Liver (tissue), 8 donors: ENCODE measurements at regions not wholly inside any gene's neighbourhood (a gene's known extent, or its start where the extent isn't known, plus 50 kb on each side); places are given as distances from the start of the nearest gene placed in this dataset.

Source experiments
- DNase-seq: peaks from one replicate; pipeline ENCODE4 v3.0.0-alpha.2; 2017; ENCODE audit warnings: low spot score
- H3K27ac ChIP-seq, 2 donors: one replicate each; pipeline ENCODE4 v1.7.0; 2013; ENCODE audit warnings: inconsistent platforms in 2 of 2, low read length in 2 of 2, control low read depth in 1 of 2, low read depth in 1 of 2, mild to moderate bottlenecking in 1 of 2
- H3K27me3 ChIP-seq, 4 donors: one replicate each; pipeline versions ENCODE4 v1.6.1 to v1.7.0; 2013; ENCODE audit warnings: low read length in 3 of 4, inconsistent platforms in 1 of 4, mild to moderate bottlenecking in 1 of 4, moderate library complexity in 1 of 4; ENCODE audit not compliant: control insufficient read depth in 4 of 4, insufficient read depth in 4 of 4
- H3K36me3 ChIP-seq, 4 donors: one replicate each; pipeline versions ENCODE4 v1.6.1 to v1.7.0; 2013; ENCODE audit warnings: low read length in 3 of 4, mild to moderate bottlenecking in 3 of 4, low read depth in 1 of 4, moderate library complexity in 1 of 4; ENCODE audit not compliant: control insufficient read depth in 4 of 4, insufficient read depth in 3 of 4
- H3K4me1 ChIP-seq, 4 donors: one replicate each; pipeline versions ENCODE4 v1.6.1 to v1.7.0; 2013; ENCODE audit warnings: low read length in 3 of 4, mild to moderate bottlenecking in 3 of 4, moderate library complexity in 1 of 4; ENCODE audit not compliant: control insufficient read depth in 4 of 4, insufficient read depth in 4 of 4
- H3K4me3 ChIP-seq, 3 donors: one replicate each; pipeline versions ENCODE4 v1.6.1 to v1.7.0; 2013; ENCODE audit warnings: low read length in 3 of 3, control low read depth in 1 of 3, low read depth in 1 of 3, mild to moderate bottlenecking in 1 of 3
- H3K9ac ChIP-seq, 2 donors: one replicate each; pipeline ENCODE4 v1.7.0; 2013; ENCODE audit warnings: low read length in 2 of 2, mild to moderate bottlenecking in 2 of 2, moderate library complexity in 2 of 2, control low read depth in 1 of 2, low read depth in 1 of 2
- H3K9me3 ChIP-seq, 4 donors: one replicate each; pipeline versions ENCODE4 v1.6.1 to v1.7.0; 2013; ENCODE audit warnings: low read length in 3 of 4; ENCODE audit not compliant: control insufficient read depth in 4 of 4
- CTCF ChIP-seq: fragments of 150-350 bp; IDR thresholded peaks from 2 replicates; pipeline ENCODE4 v1.5.1; 2017; ENCODE audit warnings: improper control_type of control experiment, low read depth, low read length; ENCODE audit not compliant: missing input control
- EGR1 ChIP-seq, 2 donors: IDR thresholded peaks; 2 replicates each; pipeline ENCODE4 v1.6.1; 2016 to 2018; ENCODE audit warnings: antibody characterized with exemption in 2 of 2, low read depth in 2 of 2
- FOXA1 ChIP-seq: IDR thresholded peaks from 2 replicates; pipeline ENCODE4 v1.6.1; 2016; ENCODE audit warnings: antibody characterized with exemption
- FOXA2 ChIP-seq: IDR thresholded peaks from 2 replicates; pipeline ENCODE4 v1.6.1; 2016; ENCODE audit warnings: antibody characterized with exemption
- GABPA ChIP-seq, 2 donors: IDR thresholded peaks in 1 of 2; conservative IDR thresholded peaks in 1 of 2; 2 replicates each; pipeline ENCODE4 v1.6.1; 2016; ENCODE audit warnings: antibody characterized with exemption in 2 of 2, mild to moderate bottlenecking in 1 of 2, moderate library complexity in 1 of 2
- HNF4A ChIP-seq, 2 donors: conservative IDR thresholded peaks; 2 replicates each; pipeline ENCODE4 v1.6.1; 2016; ENCODE audit warnings: antibody characterized with exemption in 2 of 2, mild to moderate bottlenecking in 2 of 2
- HNF4G ChIP-seq: IDR thresholded peaks from 2 replicates; pipeline ENCODE4 v1.6.1; 2016; ENCODE audit warnings: antibody characterized with exemption
- JUND ChIP-seq, 2 donors: IDR thresholded peaks; 2 replicates each; pipeline ENCODE4 v1.6.1; 2016; ENCODE audit warnings: antibody characterized with exemption in 2 of 2
- MAX ChIP-seq: IDR thresholded peaks from 2 replicates; pipeline ENCODE4 v1.6.1; 2016; ENCODE audit warnings: antibody characterized with exemption
- NR2F2 ChIP-seq: IDR thresholded peaks from 2 replicates; pipeline ENCODE4 v1.6.1; 2016; ENCODE audit warnings: antibody characterized with exemption
- RAD21 ChIP-seq, 2 donors: IDR thresholded peaks; 2 replicates each; pipeline ENCODE4 v1.6.1; 2016; ENCODE audit warnings: antibody characterized with exemption in 2 of 2, mild to moderate bottlenecking in 2 of 2
- REST ChIP-seq: IDR thresholded peaks from 2 replicates; pipeline ENCODE4 v1.6.1; 2016; ENCODE audit warnings: antibody characterized with exemption, mild to moderate bottlenecking
- RXRA ChIP-seq, 2 donors: IDR thresholded peaks; 2 replicates each; pipeline ENCODE4 v1.6.1; 2017 to 2018; ENCODE audit warnings: antibody characterized with exemption in 2 of 2, mild to moderate bottlenecking in 1 of 2
- SP1 ChIP-seq: IDR thresholded peaks from 2 replicates; pipeline ENCODE4 v1.6.1; 2018; ENCODE audit warnings: antibody characterized with exemption, mild to moderate bottlenecking
- TAF1 ChIP-seq: conservative IDR thresholded peaks from 2 replicates; pipeline ENCODE4 v1.6.1; 2016; ENCODE audit warnings: antibody characterized with exemption, mild to moderate bottlenecking
- YY1 ChIP-seq: IDR thresholded peaks from 2 replicates; pipeline ENCODE4 v1.6.1; 2016; ENCODE audit warnings: antibody characterized with exemption, mild to moderate bottlenecking
- WGBS: extraction: QIAGEN DNeasy Blood & Tissue Kit; methylation state at CpG from one replicate; pipeline ENCODE4 v1.1.7; 2013; 5-methylcytosine and 5-hydroxymethylcytosine counted together
- TF ChIP-seq, protein P1 (sequence below): IDR thresholded peaks from 2 replicates; pipeline ENCODE4 v1.6.1; 2016; ENCODE audit warnings: antibody characterized with exemption
- TF ChIP-seq, protein P2 (sequence below): IDR thresholded peaks from 2 replicates; pipeline ENCODE4 v1.6.1; 2016; ENCODE audit warnings: antibody characterized with exemption
- donor health status: healthy.
- donor health status: healthy.
- donor health status: healthy.
- donor health status: healthy.
- donor health status: healthy.

GRCh38 chr5:136435946-136436543 is 70.7 kb upstream of the TRPC7 start:
- no peaks in the 10 kb centered on the region for H3K4me1 ChIP-seq
- no peak for DNase-seq
- H3K9me3 ChIP-seq = peaks cover 0 to under 1% (median 0%) of the 10 kb centered on the region in 4 donors
- no peak overlapping the region for H3K4me3 ChIP-seq
- no peak for TF ChIP-seq CTCF
- no peak for TF ChIP-seq TAF1
- TF ChIP-seq GABPA (IDR thresholded peaks at IDR 0.05 in 1 of 2, conservative IDR thresholded peaks at IDR 0.05 in 1 of 2) = no peak
- TF ChIP-seq HNF4A (conservative IDR thresholded peaks at IDR 0.05) = no peak
- TF ChIP-seq HNF4G = no peak
- TF ChIP-seq YY1 = no peak
- no peak for TF ChIP-seq FOXA1
- no peak for TF ChIP-seq EGR1 (IDR thresholded peaks at IDR 0.05; ENCODE audit: low read depth in 2 of 2)
- no peak for TF ChIP-seq FOXA2
- no peak for TF ChIP-seq SP1
- TF ChIP-seq JUND (IDR thresholded peaks at IDR 0.05) = no peak
- TF ChIP-seq, protein P1, sequence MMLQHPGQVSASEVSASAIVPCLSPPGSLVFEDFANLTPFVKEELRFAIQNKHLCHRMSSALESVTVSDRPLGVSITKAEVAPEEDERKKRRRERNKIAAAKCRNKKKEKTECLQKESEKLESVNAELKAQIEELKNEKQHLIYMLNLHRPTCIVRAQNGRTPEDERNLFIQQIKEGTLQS = no peak
- no peak for TF ChIP-seq NR2F2
- no peak for TF ChIP-seq MAX
- TF ChIP-seq RXRA (IDR thresholded peaks at IDR 0.05) = no peak
- TF ChIP-seq, protein P2, sequence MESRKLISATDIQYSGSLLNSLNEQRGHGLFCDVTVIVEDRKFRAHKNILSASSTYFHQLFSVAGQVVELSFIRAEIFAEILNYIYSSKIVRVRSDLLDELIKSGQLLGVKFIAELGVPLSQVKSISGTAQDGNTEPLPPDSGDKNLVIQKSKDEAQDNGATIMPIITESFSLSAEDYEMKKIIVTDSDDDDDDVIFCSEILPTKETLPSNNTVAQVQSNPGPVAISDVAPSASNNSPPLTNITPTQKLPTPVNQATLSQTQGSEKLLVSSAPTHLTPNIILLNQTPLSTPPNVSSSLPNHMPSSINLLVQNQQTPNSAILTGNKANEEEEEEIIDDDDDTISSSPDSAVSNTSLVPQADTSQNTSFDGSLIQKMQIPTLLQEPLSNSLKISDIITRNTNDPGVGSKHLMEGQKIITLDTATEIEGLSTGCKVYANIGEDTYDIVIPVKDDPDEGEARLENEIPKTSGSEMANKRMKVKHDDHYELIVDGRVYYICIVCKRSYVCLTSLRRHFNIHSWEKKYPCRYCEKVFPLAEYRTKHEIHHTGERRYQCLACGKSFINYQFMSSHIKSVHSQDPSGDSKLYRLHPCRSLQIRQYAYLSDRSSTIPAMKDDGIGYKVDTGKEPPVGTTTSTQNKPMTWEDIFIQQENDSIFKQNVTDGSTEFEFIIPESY = no peak
- no peak for TF ChIP-seq RAD21 (IDR thresholded peaks at IDR 0.05)
- no peak for TF ChIP-seq REST
- WGBS = 89% methylated on average over 6 of the region's 6 CpGs
- no peak overlapping the region for H3K27ac ChIP-seq
- no peaks in the 10 kb centered on the region for H3K36me3 ChIP-seq
- H3K9ac ChIP-seq = no peak overlapping the region
- no peaks in the 10 kb centered on the region for H3K27me3 ChIP-seq
